ENCODE measurements at regions not wholly inside any gene's neighbourhood (a gene's known extent, or its start where the extent isn't known, plus 50 kb on each side); places are given as distances from the start of the nearest gene placed in this dataset.

DNA sequence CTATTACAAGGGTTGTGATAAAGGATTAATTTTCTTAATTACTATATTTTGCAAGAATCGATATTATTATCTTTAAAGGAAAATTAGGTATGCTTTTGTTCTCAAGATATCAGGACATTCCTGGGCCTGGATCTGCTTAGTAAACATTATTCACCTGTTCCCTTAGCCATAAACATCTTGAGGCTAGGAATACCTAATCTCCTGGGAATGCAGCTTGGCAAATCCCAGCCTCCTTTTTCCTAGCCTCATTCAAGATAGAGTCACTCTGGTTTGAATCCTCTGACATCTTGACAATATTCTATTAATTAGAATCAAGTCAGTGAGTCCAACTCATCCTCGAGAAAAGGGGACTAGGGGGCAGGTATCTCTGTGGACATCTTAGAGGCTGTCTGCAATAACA lies 327.1 kb downstream of the STIM2 start:
- TF ChIP-seq, protein P1, sequence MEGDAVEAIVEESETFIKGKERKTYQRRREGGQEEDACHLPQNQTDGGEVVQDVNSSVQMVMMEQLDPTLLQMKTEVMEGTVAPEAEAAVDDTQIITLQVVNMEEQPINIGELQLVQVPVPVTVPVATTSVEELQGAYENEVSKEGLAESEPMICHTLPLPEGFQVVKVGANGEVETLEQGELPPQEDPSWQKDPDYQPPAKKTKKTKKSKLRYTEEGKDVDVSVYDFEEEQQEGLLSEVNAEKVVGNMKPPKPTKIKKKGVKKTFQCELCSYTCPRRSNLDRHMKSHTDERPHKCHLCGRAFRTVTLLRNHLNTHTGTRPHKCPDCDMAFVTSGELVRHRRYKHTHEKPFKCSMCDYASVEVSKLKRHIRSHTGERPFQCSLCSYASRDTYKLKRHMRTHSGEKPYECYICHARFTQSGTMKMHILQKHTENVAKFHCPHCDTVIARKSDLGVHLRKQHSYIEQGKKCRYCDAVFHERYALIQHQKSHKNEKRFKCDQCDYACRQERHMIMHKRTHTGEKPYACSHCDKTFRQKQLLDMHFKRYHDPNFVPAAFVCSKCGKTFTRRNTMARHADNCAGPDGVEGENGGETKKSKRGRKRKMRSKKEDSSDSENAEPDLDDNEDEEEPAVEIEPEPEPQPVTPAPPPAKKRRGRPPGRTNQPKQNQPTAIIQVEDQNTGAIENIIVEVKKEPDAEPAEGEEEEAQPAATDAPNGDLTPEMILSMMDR (IDR thresholded peaks at IDR 0.05), result no peak
- TF ChIP-seq POLR2A (IDR thresholded peaks at IDR 0.05), result no peak

Data from body of pancreas (tissue), 4 donors.